AG09309 (cell line): ENCODE measurements at regions not wholly inside any gene's neighbourhood (a gene's known extent, or its start where the extent isn't known, plus 50 kb on each side); places are given as distances from the start of the nearest gene placed in this dataset.

Experiments used
- DNase-seq: peaks from one replicate; pipeline ENCODE4 v3.0.0-alpha.2; 2010; ENCODE audit warnings: low read depth
- H3K4me3 ChIP-seq: 2 replicates; pipeline ENCODE4 v1.5.1; 2011; ENCODE audit warnings: mild to moderate bottlenecking, low read depth, low read length, moderate library complexity; ENCODE audit not compliant: control insufficient read depth
- CTCF ChIP-seq: IDR thresholded peaks from 2 replicates; pipeline ENCODE4 v1.5.1; 2011; ENCODE audit warnings: mild to moderate bottlenecking, low read depth, low read length, inconsistent platforms; ENCODE audit not compliant: insufficient read depth, control insufficient read depth; ENCODE audit errors: missing control alignments

DNA sequence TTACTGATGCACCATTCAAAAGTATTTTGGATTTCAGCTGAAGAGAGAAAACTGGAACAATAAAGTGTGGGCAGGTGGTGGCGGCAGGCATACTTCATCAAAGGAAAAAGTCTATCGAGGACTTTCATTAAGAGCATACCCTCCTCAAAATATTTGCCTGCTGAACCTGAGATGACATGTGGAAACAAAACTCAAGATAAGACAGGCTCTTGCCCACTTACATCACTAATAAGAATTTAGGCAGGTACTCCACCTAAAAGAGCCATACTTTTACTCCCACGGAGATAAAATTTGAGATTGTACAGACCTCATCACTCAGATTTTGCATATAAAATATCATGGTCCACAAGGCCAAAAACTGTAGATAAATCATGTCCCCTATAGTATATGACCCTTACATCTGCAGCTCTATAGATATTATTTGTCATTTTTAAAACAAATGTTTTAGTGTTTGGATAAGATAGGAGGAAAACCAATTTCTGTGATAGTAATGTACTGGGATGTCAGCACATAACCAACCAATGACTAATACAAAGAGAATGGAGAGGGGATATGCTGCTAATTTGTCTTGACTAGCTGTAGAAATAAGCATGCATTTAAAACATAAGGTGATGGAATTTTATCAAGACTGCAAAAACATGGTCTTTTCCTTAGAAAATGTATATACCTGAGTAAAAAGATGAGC is 730.6 kb upstream of the ZNF608 start:
- no peak overlapping the region for H3K4me3 ChIP-seq
- TF ChIP-seq CTCF = no peak
- DNase-seq = no peak

DNA sequence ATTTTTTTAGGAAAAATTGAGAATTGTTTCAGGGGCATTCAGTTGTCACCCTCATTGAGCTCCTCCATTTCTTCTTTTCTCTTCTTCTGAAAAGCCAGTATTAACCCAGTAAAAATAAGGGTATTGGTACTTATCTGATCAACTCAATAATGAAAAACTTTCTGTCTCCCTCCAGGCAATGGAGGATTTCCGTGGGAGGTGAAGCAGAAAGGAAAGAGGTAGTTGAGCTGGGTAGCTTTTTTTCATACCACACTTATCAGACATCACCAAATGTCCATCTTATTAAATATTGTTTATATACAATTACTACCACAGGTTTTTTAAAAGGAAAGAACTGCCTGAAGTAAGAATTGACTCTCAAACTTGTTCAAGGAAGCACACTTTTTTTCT is 731.1 kb upstream of the ZNF608 start:
- TF ChIP-seq CTCF = no peak
- no peak for DNase-seq
- H3K4me3 ChIP-seq = no peak overlapping the region

GRCh38 chr5:125478599-125478998 is 732.2 kb upstream of the ZNF608 start:
- H3K4me3 ChIP-seq = no peak overlapping the region
- no peak for DNase-seq
- TF ChIP-seq CTCF = no peak

- DNase-seq = no peak
- TF ChIP-seq CTCF = no peak
- no peak overlapping the region for H3K4me3 ChIP-seq
These were observed 734.5 kb upstream of the ZNF608 start for GRCh38 chr5:125480911-125481310.

GRCh38 chr5:125481506-125482465 is 735.3 kb upstream of the ZNF608 start:
- no peak for DNase-seq
- TF ChIP-seq CTCF = no peak
- H3K4me3 ChIP-seq = no peak overlapping the region

- DNase-seq = no peak
- no peak overlapping the region for H3K4me3 ChIP-seq
- no peak for TF ChIP-seq CTCF
These were observed 737.2 kb upstream of the ZNF608 start for GRCh38 chr5:125483609-125484008.
